Epidermal melanocyte (primary cell): ENCODE measurements at regions not wholly inside any gene's neighbourhood (a gene's known extent, or its start where the extent isn't known, plus 50 kb on each side); places are given as distances from the start of the nearest gene placed in this dataset.

Source experiments
- DNase-seq: peaks from one replicate; pipeline ENCODE4 v3.0.0; 2011; ENCODE audit warnings: low spot score; ENCODE audit not compliant: insufficient read length

DNA sequence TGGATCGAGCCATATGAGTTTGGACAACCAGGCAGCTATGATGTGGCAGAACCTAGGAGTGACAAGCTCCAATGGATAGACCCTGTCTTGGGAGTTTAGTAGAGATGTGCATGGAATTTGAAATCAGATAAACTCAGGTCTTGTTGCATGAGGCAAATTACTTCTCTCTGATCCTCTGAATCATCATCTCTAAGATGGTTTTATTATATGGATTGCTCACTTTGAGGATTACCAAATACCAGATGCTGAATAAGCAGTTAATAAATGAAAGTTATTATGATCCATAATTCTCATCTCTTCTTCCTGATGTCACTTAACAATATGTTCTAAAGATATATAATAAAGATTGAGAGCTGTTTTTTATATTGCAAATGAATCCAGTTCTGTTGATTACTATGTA lies 622.2 kb downstream of the NTRK3 start:
- no peak for DNase-seq

DNA sequence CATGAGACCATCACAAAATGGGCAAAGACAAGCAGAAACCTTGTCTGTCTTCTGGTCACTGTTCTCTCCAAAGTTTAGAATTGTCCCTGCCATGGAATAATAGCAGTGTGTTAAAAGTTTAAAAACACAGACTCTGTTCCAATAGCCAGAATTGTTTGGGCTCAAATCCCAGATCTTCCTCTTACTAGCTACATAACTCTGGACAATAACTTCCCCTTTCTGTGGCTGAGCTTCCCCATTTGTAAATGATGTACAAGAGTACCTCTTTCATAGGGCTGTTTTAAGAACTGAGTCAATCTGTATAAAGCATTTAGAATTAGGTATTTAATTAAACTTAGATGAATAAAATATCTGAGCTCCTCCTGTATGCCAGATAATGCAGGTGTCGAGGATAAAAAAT lies 623.0 kb downstream of the NTRK3 start:
- DNase-seq, result no peak

GRCh38 chr15:87632364-87632763 lies 624.2 kb downstream of the NTRK3 start:
- no peak for DNase-seq

DNA sequence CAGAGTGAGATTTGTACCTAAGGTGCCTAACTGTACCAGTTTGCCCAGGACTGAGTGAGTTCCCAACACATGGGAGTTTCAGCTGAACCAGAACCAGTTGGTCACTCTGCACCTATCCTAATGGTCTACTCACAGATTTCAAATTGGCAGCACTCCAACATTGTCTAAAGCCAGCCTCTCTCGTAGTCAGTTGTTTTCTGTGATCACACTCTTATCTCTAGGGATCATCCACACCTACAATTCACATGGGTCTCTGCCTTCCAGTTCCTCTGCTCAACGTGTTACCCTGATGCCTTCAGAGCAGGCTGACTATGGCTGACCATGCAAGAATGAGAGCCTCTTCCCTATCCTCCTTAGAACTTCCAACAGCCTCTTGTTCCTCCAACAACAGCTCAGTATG lies 624.8 kb downstream of the NTRK3 start:
- DNase-seq, result no peak

DNA sequence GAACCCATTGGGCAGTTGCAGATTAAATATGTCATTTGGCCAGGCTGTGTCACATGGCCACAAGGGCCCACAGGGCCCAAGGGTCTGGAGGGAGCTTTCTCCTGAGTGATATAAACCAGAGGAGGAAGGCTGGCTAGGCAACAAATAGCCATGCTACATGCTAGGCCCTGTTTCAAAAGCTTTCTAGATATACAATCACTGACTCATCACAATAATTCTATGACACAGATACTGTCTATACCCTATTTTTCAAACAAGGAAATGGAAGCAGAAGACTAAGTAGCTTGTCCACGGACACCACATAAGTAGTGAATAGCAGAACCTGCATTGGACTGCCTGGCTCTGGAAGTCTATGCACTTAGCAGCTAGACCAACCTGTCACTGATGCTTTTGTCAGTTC lies 625.4 kb downstream of the NTRK3 start:
- DNase-seq, result no peak

- DNase-seq, result no peak
Observed at GRCh38 chr15:87628311-87628710, 628.2 kb downstream of the NTRK3 start.

DNA sequence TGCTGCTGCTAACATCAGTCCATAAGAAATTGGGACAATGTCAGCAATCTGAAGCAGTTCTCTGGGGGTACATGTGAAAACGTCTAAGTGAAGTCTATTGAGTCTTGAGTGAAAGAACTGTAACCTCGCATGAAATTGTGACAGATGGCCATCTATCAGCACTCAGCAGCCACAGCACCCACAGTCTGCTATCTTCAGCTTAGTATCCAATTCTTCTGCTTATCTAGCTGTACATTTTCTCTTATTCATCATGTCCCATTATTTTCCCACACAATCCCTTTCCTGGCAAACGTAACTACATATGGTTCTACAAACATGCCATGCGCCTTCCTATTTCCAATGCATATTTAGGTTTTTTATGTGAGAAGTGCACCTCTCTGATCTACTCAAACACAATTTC lies 629.7 kb downstream of the NTRK3 start:
- no peak for DNase-seq

GRCh38 chr15:87623832-87624231 lies 632.7 kb downstream of the NTRK3 start:
- DNase-seq, result no peak

DNA sequence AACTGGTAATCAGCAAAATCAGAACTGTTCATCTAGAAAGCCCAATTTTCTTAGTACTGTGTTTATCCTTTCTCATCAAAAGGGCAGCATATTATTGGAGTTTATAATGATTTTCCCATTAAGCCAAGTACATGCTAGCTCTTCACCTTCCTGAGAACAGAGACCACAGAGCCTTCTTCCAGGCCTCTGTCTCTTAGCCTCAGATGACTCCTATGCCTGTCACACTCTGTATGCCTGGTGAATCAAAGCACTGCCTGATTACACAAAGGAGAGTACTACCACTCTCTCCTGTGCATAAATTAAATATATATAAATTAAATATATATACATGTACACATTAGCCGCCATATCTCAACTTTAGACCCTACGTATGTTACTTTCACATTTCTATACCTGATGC lies 636.1 kb downstream of the NTRK3 start:
- no peak for DNase-seq

- peak; percentile 32 for DNase-seq
Observed at GRCh38 chr15:87619161-87619960, 637.2 kb downstream of the NTRK3 start.

DNA sequence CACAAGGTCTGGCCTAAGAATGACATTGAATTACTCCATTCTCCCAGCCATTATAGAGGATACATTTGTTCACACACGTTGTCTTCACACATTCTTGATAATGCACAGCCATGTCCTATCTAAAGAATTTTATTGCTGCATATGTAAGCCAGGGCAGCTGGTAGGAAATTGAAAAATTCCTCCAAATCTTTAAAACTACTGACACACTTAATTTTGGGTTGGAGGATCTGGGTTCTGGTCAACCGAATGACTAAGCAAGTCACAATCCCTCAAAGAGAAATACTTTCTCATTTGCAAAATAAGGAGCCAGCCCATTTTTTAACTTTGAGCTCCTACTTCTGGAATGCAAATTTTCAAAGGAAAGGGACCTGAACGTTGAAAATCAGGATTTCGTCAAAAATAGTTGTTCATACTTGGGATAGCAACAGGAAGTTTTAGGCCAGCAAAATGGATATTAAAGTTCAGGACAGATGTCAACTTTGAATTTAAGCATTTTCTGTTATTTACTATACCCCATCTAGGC lies 638.3 kb downstream of the NTRK3 start:
- no peak for DNase-seq

DNA sequence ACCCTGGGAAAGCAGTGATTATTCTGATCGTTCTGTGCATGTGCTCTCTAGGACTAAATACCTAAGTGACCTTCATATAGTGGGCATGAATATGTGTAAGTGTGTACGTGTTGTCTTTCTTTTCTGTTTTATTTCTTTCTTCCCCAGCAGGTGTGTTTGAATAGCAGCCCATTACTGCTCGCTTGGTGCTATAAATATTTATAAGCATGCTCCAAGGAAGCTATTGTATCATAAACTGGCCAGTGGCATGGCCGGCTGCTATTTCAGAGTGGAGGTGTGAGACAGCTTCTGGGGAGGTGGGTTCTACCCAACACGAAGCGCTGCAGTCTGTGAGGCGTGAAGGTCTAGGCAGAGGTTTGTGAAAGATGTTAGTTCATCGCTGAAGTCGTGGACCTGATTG lies 641.8 kb downstream of the NTRK3 start:
- DNase-seq, result no peak

GRCh38 chr15:87610366-87610765 lies 646.2 kb downstream of the NTRK3 start:
- DNase-seq, result no peak

DNA sequence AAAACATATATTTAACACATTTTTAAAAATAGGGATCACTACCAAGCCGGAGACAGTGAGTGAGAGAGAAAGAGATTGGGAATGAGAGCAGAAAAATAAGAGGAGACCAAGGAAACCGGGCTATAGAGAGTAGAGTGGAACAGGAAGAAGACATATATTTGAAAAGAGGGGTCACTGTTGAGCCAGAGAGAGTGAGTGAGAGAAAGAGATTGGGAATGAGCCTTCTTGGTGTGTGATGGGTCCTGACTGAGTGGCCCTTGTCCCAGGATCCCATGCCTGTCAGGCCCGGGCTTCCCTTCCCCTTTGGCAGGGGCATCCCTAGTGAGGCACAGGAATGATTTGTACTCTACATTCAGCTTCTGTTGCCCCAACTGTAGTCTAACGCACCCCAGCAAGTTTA lies 646.6 kb downstream of the NTRK3 start:
- DNase-seq, result no peak

DNA sequence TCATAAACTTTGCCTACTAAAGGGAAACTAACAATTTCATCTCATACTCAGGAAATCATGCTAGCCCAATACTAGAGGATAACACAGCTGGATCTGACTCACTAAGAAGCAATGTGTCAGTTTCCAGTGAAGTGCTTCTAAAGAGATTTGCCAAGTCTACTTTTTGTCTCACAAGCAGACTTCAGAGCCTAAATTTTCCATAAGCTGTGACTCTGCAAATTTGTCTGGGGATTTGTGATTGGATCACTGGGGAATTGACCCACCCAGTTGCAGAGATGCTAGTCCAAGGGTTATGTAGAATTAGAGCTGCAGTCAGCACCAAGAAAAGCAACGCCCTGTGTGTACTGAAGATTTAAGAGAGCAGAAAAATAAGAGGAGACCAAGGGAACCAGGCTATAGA lies 647.1 kb downstream of the NTRK3 start:
- DNase-seq, result peak; percentile 42

DNA sequence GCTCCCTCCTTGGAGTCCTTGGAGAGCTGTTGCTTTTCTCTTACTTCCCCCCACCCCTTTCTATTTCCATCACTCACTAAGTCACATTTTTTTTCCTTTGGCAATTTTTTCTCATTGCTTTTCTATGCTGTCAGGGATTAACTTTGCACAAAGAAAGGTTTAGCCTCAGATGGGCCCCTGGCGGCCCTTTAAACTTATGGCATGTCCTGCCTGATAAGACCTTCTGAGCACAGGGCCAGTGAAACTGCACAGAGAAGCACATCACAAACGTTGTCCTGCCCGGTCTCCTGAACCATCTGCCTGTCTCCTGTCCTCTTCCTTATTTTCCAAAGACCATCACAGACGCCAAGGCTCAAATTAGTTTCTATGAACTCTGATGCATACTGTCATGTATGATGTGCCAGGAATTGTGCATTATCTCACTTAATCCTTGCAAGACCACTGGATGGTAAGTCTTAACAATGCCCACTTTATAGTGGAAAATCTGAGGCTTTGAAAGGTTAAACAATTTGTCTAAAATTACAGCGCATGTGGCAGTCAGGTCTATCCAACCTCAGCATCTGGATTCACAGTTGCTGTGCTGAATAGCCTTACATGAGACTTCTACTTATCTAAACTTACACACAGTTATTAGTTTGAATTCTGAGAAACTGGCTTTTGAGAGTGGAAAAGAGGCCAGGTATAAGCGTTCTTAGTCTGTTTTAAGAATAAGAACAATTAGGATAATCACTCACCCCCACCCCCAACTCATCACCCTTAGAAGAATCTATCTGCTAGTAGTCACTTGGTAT lies 648.1 kb downstream of the NTRK3 start:
- no peak for DNase-seq

GRCh38 chr15:87606971-87607370 lies 649.6 kb downstream of the NTRK3 start:
- no peak for DNase-seq

- DNase-seq, result no peak
Observed at GRCh38 chr15:87604857-87605446, 651.6 kb downstream of the NTRK3 start.

DNA sequence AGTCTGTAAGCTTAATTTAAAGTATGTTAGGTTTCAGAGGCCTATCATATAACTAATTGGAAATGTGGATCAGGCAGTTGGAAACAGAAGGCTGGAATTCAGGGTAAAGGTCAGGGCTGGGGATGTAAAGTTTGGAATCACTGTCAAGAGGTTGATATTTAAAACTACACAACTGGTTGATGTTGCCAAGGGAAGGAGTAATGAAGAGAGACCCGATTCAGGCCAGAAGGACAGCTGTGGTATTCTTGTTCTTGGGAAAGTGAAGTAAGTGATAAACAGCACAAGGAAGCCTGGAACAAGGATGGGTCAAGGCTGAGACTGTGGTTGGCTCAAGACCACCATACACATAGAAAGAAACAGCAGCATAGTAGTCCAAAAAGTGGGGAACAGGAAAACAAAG lies 654.2 kb downstream of the NTRK3 start:
- no peak for DNase-seq

DNA sequence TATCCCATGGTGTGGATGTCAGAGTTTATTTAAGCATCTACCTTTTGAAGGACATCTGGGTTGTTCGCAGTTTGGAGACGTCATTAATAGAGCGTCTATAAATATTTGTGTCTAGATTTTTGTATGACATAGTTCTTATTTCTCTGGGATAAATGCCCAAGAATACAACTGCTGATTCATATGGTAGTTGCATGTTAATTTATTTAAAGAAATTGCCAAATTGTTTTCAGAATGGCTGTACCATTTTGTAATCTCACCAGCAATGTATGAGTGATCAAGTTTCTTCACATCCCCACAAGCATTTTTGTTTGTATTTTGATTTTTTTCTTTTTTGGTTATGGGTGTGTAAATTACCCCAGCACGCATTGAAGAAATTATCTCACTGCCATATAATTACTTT lies 656.9 kb downstream of the NTRK3 start:
- no peak for DNase-seq

GRCh38 chr15:87597346-87598052 lies 659.0 kb downstream of the NTRK3 start:
- DNase-seq, result no peak

GRCh38 chr15:87591582-87591981 lies 665.0 kb downstream of the NTRK3 start:
- no peak for DNase-seq
